ENCODE measurements at regions not wholly inside any gene's neighbourhood (a gene's known extent, or its start where the extent isn't known, plus 50 kb on each side); places are given as distances from the start of the nearest gene placed in this dataset.
"Not testable (repeated sequence)": the region's sequence is repeated elsewhere in the genome, so short reads cannot be mapped to it uniquely, and the experiment has no call there.

GRCh38 chrX:39063702-39064101, 262.4 kb downstream of the MID1IP1 start:
- DNase-seq: no peak
- Mint-ChIP-seq H3K27ac (no peak overlapping the region), H3K36me3 (ENCODE audit: low read depth) (peaks cover 12% of the 10 kb centered on the region), H3K4me1 (peaks cover 19% of the 10 kb centered on the region), H3K9me3 (peaks cover 77% of the 10 kb centered on the region), H3K4me3 (no peak overlapping the region), H3K27me3 (ENCODE audit: insufficient read depth) (no peaks in the 10 kb centered on the region)
- no peak for TF ChIP-seq CTCF (conservative IDR thresholded peaks at IDR 0.05)
- Histone ChIP-seq H3K4me1 (ENCODE audit: control insufficient read depth, insufficient read depth, low read length) (peaks cover 6% of the 10 kb centered on the region), H3K36me3 (ENCODE audit: control insufficient read depth, insufficient read depth, low read length) (no peaks in the 10 kb centered on the region), H3K9me3 (ENCODE audit: control insufficient read depth, low read length) (no peaks in the 10 kb centered on the region), H3K27ac (ENCODE audit: low read depth, low read length) (no peak overlapping the region), H3K27me3 (ENCODE audit: control insufficient read depth, insufficient read depth, low read length, poor library complexity, severe bottlenecking) (no peaks in the 10 kb centered on the region), H3K4me3 (ENCODE audit: low read length) (no peak overlapping the region), H3K9ac (ENCODE audit: extremely low read depth, low read length, poor library complexity, severe bottlenecking) (no peak overlapping the region)

- Histone ChIP-seq H3K27ac (ENCODE audit: low read depth, low read length) (peak overlapping the region; percentile 84), H3K36me3 (ENCODE audit: control insufficient read depth, insufficient read depth, low read length) (no peaks in the 10 kb centered on the region), H3K4me3 (ENCODE audit: low read length) (no peak overlapping the region), H3K27me3 (ENCODE audit: control insufficient read depth, insufficient read depth, low read length, poor library complexity, severe bottlenecking) (no peaks in the 10 kb centered on the region), H3K4me1 (ENCODE audit: control insufficient read depth, insufficient read depth, low read length) (peaks cover 6% of the 10 kb centered on the region), H3K9me3 (ENCODE audit: control insufficient read depth, low read length) (no peaks in the 10 kb centered on the region), H3K9ac (ENCODE audit: extremely low read depth, low read length, poor library complexity, severe bottlenecking) (peak overlapping the region; percentile 55)
- DNase-seq: peak; percentile 93
- Mint-ChIP-seq H3K4me1 (peaks cover 16% of the 10 kb centered on the region), H3K9me3 (peaks cover 75% of the 10 kb centered on the region), H3K27me3 (ENCODE audit: insufficient read depth) (no peaks in the 10 kb centered on the region), H3K4me3 (peak overlapping the region; percentile 30), H3K36me3 (ENCODE audit: low read depth) (peaks cover 12% of the 10 kb centered on the region), H3K27ac (peak overlapping the region; percentile 93)
- TF ChIP-seq CTCF (conservative IDR thresholded peaks at IDR 0.05): no peak
- WGBS, 2 experiments (ENCODE audit: insufficient coverage in 1 of 2, insufficient read length in 1 of 2): 0 to 2% methylated on average over 2 to 21 of the region's 21 CpGs
Observed at GRCh38 chrX:39065051-39065871, 264.0 kb downstream of the MID1IP1 start.

GRCh38 chrX:39067866-39068265, 266.6 kb downstream of the MID1IP1 start:
- Mint-ChIP-seq H3K4me3 (no peak overlapping the region), H3K27me3 (ENCODE audit: insufficient read depth) (no peaks in the 10 kb centered on the region), H3K9me3 (peaks cover 71% of the 10 kb centered on the region), H3K27ac (no peak overlapping the region), H3K4me1 (peaks cover 16% of the 10 kb centered on the region), H3K36me3 (ENCODE audit: low read depth) (peaks cover 3% of the 10 kb centered on the region)
- Histone ChIP-seq H3K4me1 (ENCODE audit: control insufficient read depth, insufficient read depth, low read length) (peaks cover 6% of the 10 kb centered on the region), H3K27ac (ENCODE audit: low read depth, low read length) (no peak overlapping the region), H3K4me3 (ENCODE audit: low read length) (no peak overlapping the region), H3K27me3 (ENCODE audit: control insufficient read depth, insufficient read depth, low read length, poor library complexity, severe bottlenecking) (no peaks in the 10 kb centered on the region), H3K36me3 (ENCODE audit: control insufficient read depth, insufficient read depth, low read length) (no peaks in the 10 kb centered on the region), H3K9me3 (ENCODE audit: control insufficient read depth, low read length) (no peaks in the 10 kb centered on the region), H3K9ac (ENCODE audit: extremely low read depth, low read length, poor library complexity, severe bottlenecking) (no peak overlapping the region)
- WGBS, 2 experiments (ENCODE audit: insufficient coverage in 1 of 2, insufficient read length in 1 of 2): 97 to 100% methylated on average over 4 to 5 of the region's 5 CpGs
- no peak for TF ChIP-seq CTCF (conservative IDR thresholded peaks at IDR 0.05)
- DNase-seq: no peak

GRCh38 chrX:39068634-39069033, 267.4 kb downstream of the MID1IP1 start:
- H3K27me3 Mint-ChIP-seq (ENCODE audit: insufficient read depth); H3K27me3 ChIP-seq (ENCODE audit: control insufficient read depth, insufficient read depth, low read length, poor library complexity, severe bottlenecking); H3K9ac ChIP-seq (ENCODE audit: extremely low read depth, low read length, poor library complexity, severe bottlenecking); DNase-seq; H3K36me3 ChIP-seq (ENCODE audit: control insufficient read depth, insufficient read depth, low read length); H3K27ac Mint-ChIP-seq; H3K4me1 ChIP-seq (ENCODE audit: control insufficient read depth, insufficient read depth, low read length); H3K4me3 Mint-ChIP-seq; H3K9me3 ChIP-seq (ENCODE audit: control insufficient read depth, low read length); H3K27ac ChIP-seq (ENCODE audit: low read depth, low read length); H3K36me3 Mint-ChIP-seq (ENCODE audit: low read depth): not testable (repeated sequence)
- peaks cover 71% of the 10 kb centered on the region for H3K9me3 Mint-ChIP-seq
- H3K4me1 Mint-ChIP-seq: peaks cover 16% of the 10 kb centered on the region
- H3K4me3 ChIP-seq (ENCODE audit: low read length): peak overlapping the region; percentile 56
- 100% methylated on average over 1 of the region's 1 CpG; no CpG with 5 or more reads in 1 of the 2 experiments for WGBS, 2 experiments (ENCODE audit: insufficient coverage in 1 of 2, insufficient read length in 1 of 2)

All from endodermal cell (in vitro differentiated cells).